ENCODE measurements at regions not wholly inside any gene's neighbourhood (a gene's known extent, or its start where the extent isn't known, plus 50 kb on each side); places are given as distances from the start of the nearest gene placed in this dataset.

GRCh38 chr2:234761910-234762309 is 189.9 kb upstream of the SH3BP4 start:
- TF ChIP-seq, protein P1, sequence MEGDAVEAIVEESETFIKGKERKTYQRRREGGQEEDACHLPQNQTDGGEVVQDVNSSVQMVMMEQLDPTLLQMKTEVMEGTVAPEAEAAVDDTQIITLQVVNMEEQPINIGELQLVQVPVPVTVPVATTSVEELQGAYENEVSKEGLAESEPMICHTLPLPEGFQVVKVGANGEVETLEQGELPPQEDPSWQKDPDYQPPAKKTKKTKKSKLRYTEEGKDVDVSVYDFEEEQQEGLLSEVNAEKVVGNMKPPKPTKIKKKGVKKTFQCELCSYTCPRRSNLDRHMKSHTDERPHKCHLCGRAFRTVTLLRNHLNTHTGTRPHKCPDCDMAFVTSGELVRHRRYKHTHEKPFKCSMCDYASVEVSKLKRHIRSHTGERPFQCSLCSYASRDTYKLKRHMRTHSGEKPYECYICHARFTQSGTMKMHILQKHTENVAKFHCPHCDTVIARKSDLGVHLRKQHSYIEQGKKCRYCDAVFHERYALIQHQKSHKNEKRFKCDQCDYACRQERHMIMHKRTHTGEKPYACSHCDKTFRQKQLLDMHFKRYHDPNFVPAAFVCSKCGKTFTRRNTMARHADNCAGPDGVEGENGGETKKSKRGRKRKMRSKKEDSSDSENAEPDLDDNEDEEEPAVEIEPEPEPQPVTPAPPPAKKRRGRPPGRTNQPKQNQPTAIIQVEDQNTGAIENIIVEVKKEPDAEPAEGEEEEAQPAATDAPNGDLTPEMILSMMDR (conservative IDR thresholded peaks at IDR 0.05; ENCODE audit: low read length), result no peak
- no peak overlapping the region for H3K4me3 ChIP-seq (ENCODE audit: low read length)
- no peak for DNase-seq (ENCODE audit: low read depth)

GRCh38 chr2:234754126-234754525 is 197.7 kb upstream of the SH3BP4 start:
- TF ChIP-seq, protein P1 (conservative IDR thresholded peaks at IDR 0.05; ENCODE audit: low read length), result no peak
- H3K4me3 ChIP-seq (ENCODE audit: low read length), result no peak overlapping the region
- no peak for DNase-seq (ENCODE audit: low read depth)

GRCh38 chr2:234753701-234754100 is 198.1 kb upstream of the SH3BP4 start:
- DNase-seq (ENCODE audit: low read depth), result no peak
- TF ChIP-seq, protein P1 (conservative IDR thresholded peaks at IDR 0.05; ENCODE audit: low read length), result no peak
- no peak overlapping the region for H3K4me3 ChIP-seq (ENCODE audit: low read length)

GRCh38 chr2:234752966-234753365 is 198.9 kb upstream of the SH3BP4 start:
- no peak for DNase-seq (ENCODE audit: low read depth)
- TF ChIP-seq, protein P1 (conservative IDR thresholded peaks at IDR 0.05; ENCODE audit: low read length), result no peak
- no peak overlapping the region for H3K4me3 ChIP-seq (ENCODE audit: low read length)

GRCh38 chr2:234751275-234751973 is 200.4 kb upstream of the SH3BP4 start:
- no peak overlapping the region for H3K4me3 ChIP-seq (ENCODE audit: low read length)
- TF ChIP-seq, protein P1 (conservative IDR thresholded peaks at IDR 0.05; ENCODE audit: low read length), result no peak
- DNase-seq (ENCODE audit: low read depth), result peak; percentile 29

- TF ChIP-seq, protein P1 (conservative IDR thresholded peaks at IDR 0.05; ENCODE audit: low read length), result no peak
- H3K4me3 ChIP-seq (ENCODE audit: low read length), result no peak overlapping the region
- DNase-seq (ENCODE audit: low read depth), result no peak
Observed at GRCh38 chr2:234747833-234748559, 203.8 kb upstream of the SH3BP4 start.

DNA sequence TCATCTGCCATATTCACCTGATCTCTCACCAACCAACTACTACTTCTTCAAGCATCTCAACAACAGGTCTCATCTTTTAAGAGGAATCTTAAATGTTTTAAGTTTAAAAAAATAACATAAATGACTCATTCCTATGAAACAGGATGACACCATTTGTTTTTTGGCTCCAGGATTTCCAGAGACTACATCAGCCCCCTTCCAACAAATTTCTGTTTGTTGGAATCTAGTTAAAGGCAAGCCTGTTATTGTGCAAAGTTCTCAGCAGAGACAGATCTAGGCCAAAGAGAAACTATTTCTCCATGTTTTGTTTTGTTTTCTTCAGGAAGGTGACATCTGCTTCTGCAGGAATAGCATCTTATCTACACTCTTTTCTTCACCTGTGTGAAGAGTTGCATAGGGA is 204.8 kb upstream of the SH3BP4 start:
- DNase-seq (ENCODE audit: low read depth), result peak; percentile 49
- TF ChIP-seq, protein P1 (conservative IDR thresholded peaks at IDR 0.05; ENCODE audit: low read length), result no peak
- H3K4me3 ChIP-seq (ENCODE audit: low read length), result no peak overlapping the region
